ENCODE measurements at regions not wholly inside any gene's neighbourhood (a gene's known extent, or its start where the extent isn't known, plus 50 kb on each side); places are given as distances from the start of the nearest gene placed in this dataset.

GRCh38 chr16:79307214-79307613, 293.3 kb downstream of the MAF start:
- H2AFZ ChIP-seq (ENCODE audit: low read depth, low read length, poor library complexity, severe bottlenecking) = no peak overlapping the region
- ATAC-seq (no peak), DNase-seq (ENCODE audit: low read depth, low spot score) (no peak)
- no peak overlapping the region for H3K27ac ChIP-seq (ENCODE audit: low read depth, low read length)
- no peaks in the 10 kb centered on the region for H3K4me1 ChIP-seq (ENCODE audit: control insufficient read depth in 1 of 2, insufficient read depth in 2 of 2, low read length in 2 of 2)
- H3K36me3 ChIP-seq (ENCODE audit: control insufficient read depth in 1 of 2, insufficient read depth in 2 of 2, low read length in 2 of 2) = no peaks in the 10 kb centered on the region
- H3K27me3 ChIP-seq (ENCODE audit: insufficient read depth, low read length) = no peaks in the 10 kb centered on the region
- ChIA-PET CTCF (no interaction called here), POLR2A (no interaction called here), RAD21 (ENCODE audit: low non-redundant PET in 1 of 2, low total read pairs in 2 of 2, uncharacterized antibody in 2 of 2, unreplicated experiment in 2 of 2) (no interaction called here)
- intact Hi-C loops (cut with micrococcal nuclease) = no loop called here
- H3K9me2 ChIP-seq (ENCODE audit: insufficient read depth) = no peaks in the 10 kb centered on the region
- BruUV-seq (replicated peaks) = no TSS peak
- no peak overlapping the region for H3K9ac ChIP-seq (ENCODE audit: low read length)
- no peaks in the 10 kb centered on the region for H4K20me1 ChIP-seq (ENCODE audit: insufficient read depth)
- TF ChIP-seq SIN3A (IDR thresholded peaks at IDR 0.05; ENCODE audit: low read depth) = no peak
- no peak for TF ChIP-seq REST (IDR thresholded peaks at IDR 0.05; ENCODE audit: low read depth)
- TF ChIP-seq CTCF (IDR thresholded peaks at IDR 0.05 in 2 of 3, conservative IDR thresholded peaks at IDR 0.05 in 1 of 3; ENCODE audit: borderline replicate concordance in 1 of 3, insufficient read depth in 1 of 3, low read depth in 2 of 3, low read length in 2 of 3) = no peak
- TF ChIP-seq FOSL1 (IDR thresholded peaks at IDR 0.05; ENCODE audit: low read depth) = no peak
- no peak for TF ChIP-seq MAX (IDR thresholded peaks at IDR 0.05)
- TF ChIP-seq TCF7L2 (IDR thresholded peaks at IDR 0.05; ENCODE audit: borderline replicate concordance, extremely low read depth, insufficient read depth, insufficient read length) = no peak
- no peak for TF ChIP-seq CBX3 (IDR thresholded peaks at IDR 0.05; ENCODE audit: low read depth)
- TF ChIP-seq ATF3 (IDR thresholded peaks at IDR 0.05) = no peak
- no peaks in the 10 kb centered on the region for H3K79me2 ChIP-seq (ENCODE audit: insufficient read depth, low read length)
- peaks cover 27 to 65% of the 10 kb centered on the region in 2 experiments; a peak in 2 of 4 replicates for H3K9me3 ChIP-seq (ENCODE audit: control insufficient read depth in 1 of 2, insufficient read depth in 1 of 2, low read depth in 1 of 2, low read length in 2 of 2)
- H3K4me2 ChIP-seq (ENCODE audit: low read length) = no peak overlapping the region
- no peak overlapping the region for H3K4me3 ChIP-seq (replicated peaks in 1 of 2; ENCODE audit: low read depth in 1 of 2, low read length in 2 of 2)
